ENCODE measurements at regions not wholly inside any gene's neighbourhood (a gene's known extent, or its start where the extent isn't known, plus 50 kb on each side); places are given as distances from the start of the nearest gene placed in this dataset.
"Not testable (repeated sequence)": the region's sequence is repeated elsewhere in the genome, so short reads cannot be mapped to it uniquely, and the experiment has no call there.

GRCh38 chr2:7653617-7654016, 736.4 kb downstream of the RNF144A start:
- TF ChIP-seq POLR2A (IDR thresholded peaks at IDR 0.05), result no peak
- no peak for TF ChIP-seq CTCF (IDR thresholded peaks at IDR 0.05 in 4 of 5, conservative IDR thresholded peaks at IDR 0.05 in 1 of 5)
- no peaks in the 10 kb centered on the region for H3K36me3 ChIP-seq
- H3K4me3 ChIP-seq, result no peak overlapping the region
- H3K27me3 ChIP-seq, result no peaks in the 10 kb centered on the region
- intact Hi-C loops (cut with DNase I; ENCODE audit: low total_unique reads), result no loop called here
- no peak for ATAC-seq
- DNase-seq, result no peak
- no peaks in the 10 kb centered on the region for H3K9me3 ChIP-seq
- H3K4me1 ChIP-seq, result no peaks in the 10 kb centered on the region
- H3K27ac ChIP-seq, result no peak overlapping the region
- in situ Hi-C loops (cut with MboI; ENCODE audit: low sequenced_read_pairs in 4 of 4), result no loop called here

- ATAC-seq (no peak), DNase-seq (no peak)
- Histone ChIP-seq H3K27me3 (no peaks in the 10 kb centered on the region), H3K4me3 (no peak overlapping the region), H3K9me3 (no peaks in the 10 kb centered on the region), H3K27ac (no peak overlapping the region), H3K36me3 (no peaks in the 10 kb centered on the region), H3K4me1 (no peaks in the 10 kb centered on the region)
- in situ Hi-C loops (cut with MboI; ENCODE audit: low sequenced_read_pairs in 4 of 4) (no loop called here), intact Hi-C loops (cut with DNase I; ENCODE audit: low total_unique reads) (no loop called here)
- TF ChIP-seq CTCF (IDR thresholded peaks at IDR 0.05 in 4 of 5, conservative IDR thresholded peaks at IDR 0.05 in 1 of 5), result no peak
These were observed 738.4 kb downstream of the RNF144A start for GRCh38 chr2:7655629-7656028.

- H3K27ac ChIP-seq; H3K9me3 ChIP-seq; DNase-seq; intact Hi-C loops (cut with DNase I; ENCODE audit: low total_unique reads); H3K4me1 ChIP-seq; H3K36me3 ChIP-seq; in situ Hi-C loops (cut with MboI; ENCODE audit: low sequenced_read_pairs in 4 of 4); H3K27me3 ChIP-seq; ATAC-seq; H3K4me3 ChIP-seq: not testable (repeated sequence)
These were observed 740.3 kb downstream of the RNF144A start for GRCh38 chr2:7657526-7657925.

GRCh38 chr2:7658486-7658885, 741.3 kb downstream of the RNF144A start:
- Histone ChIP-seq H3K27me3 (no peaks in the 10 kb centered on the region), H3K27ac (no peak overlapping the region), H3K4me1 (no peaks in the 10 kb centered on the region), H3K9me3 (no peaks in the 10 kb centered on the region), H3K4me3 (no peak overlapping the region), H3K36me3 (no peaks in the 10 kb centered on the region)
- in situ Hi-C loops (cut with MboI; ENCODE audit: low sequenced_read_pairs in 4 of 4) (no loop called here), intact Hi-C loops (cut with DNase I; ENCODE audit: low total_unique reads) (no loop called here)
- no peak for DNase-seq
- no peak for TF ChIP-seq POLR2A (IDR thresholded peaks at IDR 0.05)
- no peak for TF ChIP-seq CTCF (IDR thresholded peaks at IDR 0.05 in 4 of 5, conservative IDR thresholded peaks at IDR 0.05 in 1 of 5)
- ATAC-seq, result no peak

- H3K27me3 ChIP-seq, result no peaks in the 10 kb centered on the region
- ATAC-seq (no peak), DNase-seq (no peak)
- no peaks in the 10 kb centered on the region for H3K36me3 ChIP-seq
- in situ Hi-C loops (cut with MboI; ENCODE audit: low sequenced_read_pairs in 4 of 4) (no loop called here), intact Hi-C loops (cut with DNase I; ENCODE audit: low total_unique reads) (no loop called here)
- TF ChIP-seq CTCF (IDR thresholded peaks at IDR 0.05 in 4 of 5, conservative IDR thresholded peaks at IDR 0.05 in 1 of 5), result no peak
- TF ChIP-seq POLR2A (IDR thresholded peaks at IDR 0.05), result no peak
- H3K4me1 ChIP-seq, result no peaks in the 10 kb centered on the region
- no peaks in the 10 kb centered on the region for H3K9me3 ChIP-seq
- no peak overlapping the region for H3K4me3 ChIP-seq
- H3K27ac ChIP-seq, result no peak overlapping the region
These were observed 743.6 kb downstream of the RNF144A start for GRCh38 chr2:7660816-7661215.
